GM12878 (cell line): ENCODE measurements at regions not wholly inside any gene's neighbourhood (a gene's known extent, or its start where the extent isn't known, plus 50 kb on each side); places are given as distances from the start of the nearest gene placed in this dataset.

Experiments used
- KDM1A ChIP-seq: fragments of 200-600 bp; sonication (generic); IDR thresholded peaks from 2 replicates; pipeline ENCODE4 v1.6.1; 2016; ENCODE audit warnings: borderline replicate concordance
- MXI1 ChIP-seq: fragments of 150-350 bp; IDR thresholded peaks from 2 replicates; pipeline ENCODE4 v1.6.1; 2011; ENCODE audit warnings: low read depth, mild to moderate bottlenecking, inconsistent platforms, low read length, improper control_type of control experiment

DNA sequence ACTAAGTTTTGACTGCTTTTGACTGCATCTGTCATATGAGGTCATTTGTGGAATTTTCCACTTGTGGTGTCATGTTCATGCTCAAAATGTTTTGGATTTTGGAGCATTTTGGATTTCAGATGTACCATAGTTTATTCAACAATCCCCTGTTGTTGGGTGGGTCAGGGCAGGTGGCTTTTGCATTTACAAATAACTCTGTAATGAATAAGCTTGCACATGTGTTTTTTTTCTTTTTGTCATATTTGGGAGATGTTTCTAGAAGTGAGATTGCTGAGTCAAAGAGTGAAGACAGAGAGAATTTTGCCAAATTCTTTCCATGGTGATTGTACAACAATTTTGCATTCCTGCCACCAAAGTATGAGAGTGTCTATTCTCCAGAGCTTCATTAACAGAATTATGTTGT lies 62.4 kb upstream of the ADPGK start:
- TF ChIP-seq KDM1A (no peak), MXI1 (no peak)
